Mesendoderm (in vitro differentiated cells): ENCODE measurements at regions not wholly inside any gene's neighbourhood (a gene's known extent, or its start where the extent isn't known, plus 50 kb on each side); places are given as distances from the start of the nearest gene placed in this dataset.
"Not testable (repeated sequence)": the region's sequence is repeated elsewhere in the genome, so short reads cannot be mapped to it uniquely, and the experiment has no call there.

ENCODE experiments used
- DNase-seq: peaks from one replicate; pipeline ENCODE4 v3.0.0; 2013
- H2AK5ac ChIP-seq: 2 replicates; pipeline ENCODE4 v1.6.1; 2013; ENCODE audit warnings: low read length, inconsistent platforms
- H2BK120ac ChIP-seq: 2 replicates; pipeline ENCODE4 v1.6.1; 2013; ENCODE audit warnings: low read depth, mild to moderate bottlenecking, low read length, moderate library complexity, mixed read lengths
- H2BK15ac ChIP-seq: replicated peaks from 2 replicates; pipeline ENCODE4 v1.6.1; 2013; ENCODE audit warnings: low read depth, mild to moderate bottlenecking, moderate library complexity
- H2BK5ac ChIP-seq: 2 replicates; pipeline ENCODE4 v1.6.1; 2013; ENCODE audit warnings: low read length, inconsistent platforms
- H3K18ac ChIP-seq: 2 replicates; pipeline ENCODE4 v1.6.1; 2013; ENCODE audit warnings: mild to moderate bottlenecking, low read length, mixed read lengths
- H3K23ac ChIP-seq: one replicate; pipeline ENCODE4 v1.6.1; 2013; ENCODE audit warnings: low read length
- H3K27ac ChIP-seq: 2 replicates; pipeline ENCODE4 v1.5.1; 2013; ENCODE audit warnings: low read depth, mild to moderate bottlenecking, inconsistent platforms, low read length, moderate library complexity
- H3K27me3 ChIP-seq: 2 replicates; pipeline ENCODE4 v1.6.1; 2013; ENCODE audit warnings: low read length, control low read depth, mild to moderate bottlenecking, inconsistent platforms; ENCODE audit not compliant: insufficient read depth, poor library complexity
- H3K36me3 ChIP-seq: 2 replicates; pipeline ENCODE4 v1.6.1; 2013; ENCODE audit warnings: low read length, inconsistent platforms; ENCODE audit not compliant: control insufficient read depth, insufficient read depth
- H3K4ac ChIP-seq: one replicate; pipeline ENCODE4 v1.6.1; 2013; ENCODE audit warnings: low read depth, mild to moderate bottlenecking, low read length, moderate library complexity
- H3K4me1 ChIP-seq: 2 replicates; pipeline ENCODE4 v1.6.1; 2013; ENCODE audit warnings: low read depth, low read length, inconsistent platforms; ENCODE audit not compliant: control insufficient read depth
- H3K4me2 ChIP-seq: 2 replicates; pipeline ENCODE4 v1.6.1; 2013; ENCODE audit warnings: low read length
- H3K4me3 ChIP-seq: 2 replicates; pipeline ENCODE4 v1.5.1; 2013; ENCODE audit warnings: mild to moderate bottlenecking, low read length
- H3K56ac ChIP-seq: one replicate; pipeline ENCODE4 v1.6.1; 2013; ENCODE audit warnings: low read length
- H3K79me1 ChIP-seq: 2 replicates; pipeline ENCODE4 v1.6.1; 2013; ENCODE audit warnings: low read length, inconsistent platforms
- H3K79me2 ChIP-seq: 2 replicates; pipeline ENCODE4 v1.6.1; 2013; ENCODE audit warnings: mild to moderate bottlenecking, low read length; ENCODE audit not compliant: control insufficient read depth, insufficient read depth
- H3K9ac ChIP-seq: 2 replicates; pipeline ENCODE4 v1.6.1; 2013; ENCODE audit warnings: low read length, inconsistent platforms
- H4K5ac ChIP-seq: one replicate; pipeline ENCODE4 v1.6.1; 2013; ENCODE audit warnings: low read length
- H4K8ac ChIP-seq: one replicate; pipeline ENCODE4 v1.6.1; 2013; ENCODE audit warnings: low read depth, mild to moderate bottlenecking, control low read depth, low read length, moderate library complexity
- WGBS: extraction: QIAGEN DNeasy Blood & Tissue Kit; methylation state at CpG from one replicate; pipeline ENCODE4 v1.1.7; 2013; ENCODE audit warnings: low lambda C conversion rate, missing lambda C conversion rate; ENCODE audit not compliant: insufficient coverage; ENCODE audit errors: extremely low coverage; 5-methylcytosine and 5-hydroxymethylcytosine counted together

GRCh38 chr2:209261366-209262053 is 162.3 kb upstream of the MAP2 start:
- not testable (repeated sequence) for H3K23ac ChIP-seq, H4K8ac ChIP-seq, H2BK120ac ChIP-seq, H3K79me2 ChIP-seq, H3K9ac ChIP-seq, H4K5ac ChIP-seq, H2AK5ac ChIP-seq, H3K4me1 ChIP-seq, H3K18ac ChIP-seq, H3K4ac ChIP-seq, H2BK5ac ChIP-seq, DNase-seq, H3K36me3 ChIP-seq, H3K27ac ChIP-seq, H3K4me3 ChIP-seq, H2BK15ac ChIP-seq, H3K56ac ChIP-seq, H3K27me3 ChIP-seq, H3K4me2 ChIP-seq, H3K79me1 ChIP-seq
- WGBS = no CpG with 5 or more reads among the region's 16 CpGs

DNA sequence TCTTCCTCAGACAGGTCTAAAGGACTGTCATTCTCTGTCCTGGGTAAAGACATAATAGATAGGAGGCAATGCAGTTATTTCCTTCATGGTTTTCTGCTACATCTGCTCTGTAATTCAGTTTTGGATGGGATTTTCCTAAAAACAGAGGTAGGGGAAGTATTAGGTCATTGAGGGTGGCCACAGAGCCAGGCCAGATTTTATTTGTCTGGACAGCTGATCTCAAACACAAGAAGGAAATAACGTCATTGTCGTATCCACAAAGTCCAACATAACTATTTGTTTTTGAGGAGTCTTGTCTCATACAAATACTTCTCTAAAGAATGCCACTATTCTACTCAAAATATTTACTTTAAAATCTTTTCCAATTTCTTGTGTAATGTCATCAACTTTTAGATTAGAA is 154.8 kb upstream of the MAP2 start:
- Histone ChIP-seq H3K27ac (no peak overlapping the region), H3K4ac (no peak overlapping the region), H2BK120ac (no peak overlapping the region), H3K18ac (no peak overlapping the region), H4K8ac (no peak overlapping the region), H2BK15ac (peak overlapping the region; percentile 36), H2AK5ac (no peak overlapping the region), H3K4me3 (no peak overlapping the region), H3K4me2 (no peak overlapping the region), H3K79me2 (no peaks in the 10 kb centered on the region), H3K4me1 (no peaks in the 10 kb centered on the region), H3K27me3 (no peaks in the 10 kb centered on the region), H3K36me3 (no peaks in the 10 kb centered on the region), H2BK5ac (no peak overlapping the region), H3K56ac (no peak overlapping the region), H3K23ac (no peak overlapping the region), H3K79me1 (no peaks in the 10 kb centered on the region), H4K5ac (no peak overlapping the region), H3K9ac (no peak overlapping the region)
- no CpG with 5 or more reads among the region's 2 CpGs for WGBS
- no peak for DNase-seq

DNA sequence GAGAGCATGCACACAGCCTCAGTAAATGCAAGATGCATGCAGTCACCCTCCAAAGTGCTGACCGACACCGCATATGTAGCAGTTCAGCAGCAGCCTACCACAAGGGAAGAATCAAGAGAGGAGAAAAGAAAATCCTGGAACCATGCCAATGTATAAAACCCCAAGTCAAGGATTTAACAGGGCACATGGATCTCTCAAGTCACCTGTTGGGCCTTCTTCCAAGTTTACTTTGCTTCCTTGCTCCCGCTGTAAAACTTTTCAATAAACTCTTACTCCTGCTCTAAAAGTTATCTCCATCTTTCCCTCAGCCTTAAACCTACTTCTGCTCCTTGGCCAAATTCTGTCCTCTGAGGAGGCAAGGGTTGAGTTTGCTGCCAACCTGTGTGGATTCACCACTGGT is 147.8 kb upstream of the MAP2 start:
- no peaks in the 10 kb centered on the region for H3K79me1 ChIP-seq
- no peak overlapping the region for H3K23ac ChIP-seq
- no peaks in the 10 kb centered on the region for H3K4me1 ChIP-seq
- H3K18ac ChIP-seq = no peak overlapping the region
- H2BK120ac ChIP-seq = no peak overlapping the region
- whole genome bisulfite sequencing = no CpG with 5 or more reads among the region's 3 CpGs
- H3K56ac ChIP-seq = no peak overlapping the region
- no peak overlapping the region for H3K4me3 ChIP-seq
- H3K4me2 ChIP-seq = no peak overlapping the region
- no peaks in the 10 kb centered on the region for H3K79me2 ChIP-seq
- H4K5ac ChIP-seq = no peak overlapping the region
- H2AK5ac ChIP-seq = no peak overlapping the region
- no peak overlapping the region for H3K4ac ChIP-seq
- no peak for DNase-seq
- H3K9ac ChIP-seq = no peak overlapping the region
- no peaks in the 10 kb centered on the region for H3K36me3 ChIP-seq
- H4K8ac ChIP-seq = no peak overlapping the region
- H3K27ac ChIP-seq = no peak overlapping the region
- no peak overlapping the region for H2BK15ac ChIP-seq
- no peak overlapping the region for H2BK5ac ChIP-seq
- no peaks in the 10 kb centered on the region for H3K27me3 ChIP-seq

GRCh38 chr2:209277444-209277843 is 146.4 kb upstream of the MAP2 start:
- H3K27ac ChIP-seq = no peak overlapping the region
- no peaks in the 10 kb centered on the region for H3K79me2 ChIP-seq
- no peak overlapping the region for H2BK5ac ChIP-seq
- no peak for DNase-seq
- WGBS = no CpG with 5 or more reads among the region's 3 CpGs
- no peak overlapping the region for H3K23ac ChIP-seq
- no peak overlapping the region for H4K8ac ChIP-seq
- no peak overlapping the region for H3K4ac ChIP-seq
- H2AK5ac ChIP-seq = no peak overlapping the region
- no peak overlapping the region for H4K5ac ChIP-seq
- H3K79me1 ChIP-seq = no peaks in the 10 kb centered on the region
- no peak overlapping the region for H3K4me3 ChIP-seq
- H3K4me1 ChIP-seq = no peaks in the 10 kb centered on the region
- no peaks in the 10 kb centered on the region for H3K27me3 ChIP-seq
- H2BK120ac ChIP-seq = no peak overlapping the region
- no peak overlapping the region for H3K56ac ChIP-seq
- H2BK15ac ChIP-seq = no peak overlapping the region
- H3K18ac ChIP-seq = no peak overlapping the region
- no peak overlapping the region for H3K4me2 ChIP-seq
- H3K36me3 ChIP-seq = no peaks in the 10 kb centered on the region
- no peak overlapping the region for H3K9ac ChIP-seq

GRCh38 chr2:209298601-209299000 is 125.2 kb upstream of the MAP2 start:
- H4K8ac ChIP-seq = no peak overlapping the region
- peak; percentile 31 for DNase-seq
- no CpG with 5 or more reads among the region's 2 CpGs for WGBS

DNA sequence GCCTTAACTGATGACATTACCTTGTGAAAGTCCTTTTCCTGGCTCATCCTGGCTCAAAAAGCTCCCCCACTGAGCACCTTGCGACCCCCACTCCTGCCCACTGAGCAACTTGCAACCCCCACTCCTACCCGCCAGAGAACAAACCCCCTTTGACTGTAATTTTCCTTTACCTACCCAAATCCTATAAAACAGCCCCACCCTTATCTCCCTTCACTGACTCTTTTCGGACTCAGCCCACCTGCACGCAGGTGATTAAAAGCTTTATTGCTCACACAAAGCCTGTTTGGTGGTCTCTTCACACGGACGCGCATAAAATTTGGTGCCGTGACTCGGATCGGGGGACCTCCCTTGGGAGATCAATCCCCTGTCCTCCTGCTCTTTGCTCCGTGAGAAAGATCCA is 124.4 kb upstream of the MAP2 start:
- H3K56ac ChIP-seq = peak overlapping the region; percentile 49
- H3K27me3 ChIP-seq, H3K27ac ChIP-seq, H4K5ac ChIP-seq, H3K18ac ChIP-seq, H2BK15ac ChIP-seq, H3K79me2 ChIP-seq, H3K36me3 ChIP-seq, H4K8ac ChIP-seq, DNase-seq, H2AK5ac ChIP-seq, H2BK5ac ChIP-seq, H3K23ac ChIP-seq, H3K4me1 ChIP-seq, H3K4me3 ChIP-seq, H2BK120ac ChIP-seq, H3K79me1 ChIP-seq, H3K4ac ChIP-seq, H3K9ac ChIP-seq, H3K4me2 ChIP-seq: not testable (repeated sequence)
- no CpG with 5 or more reads among the region's 11 CpGs for WGBS

More at GRCh38 chr2:209298601-209299000, 125.2 kb upstream of the MAP2 start:
- Histone ChIP-seq H3K79me1 (no peaks in the 10 kb centered on the region), H2BK5ac (peak overlapping the region; percentile 2), H3K18ac (peak overlapping the region; percentile 97), H3K4ac (no peak overlapping the region), H3K36me3 (no peaks in the 10 kb centered on the region), H3K4me2 (no peak overlapping the region), H4K5ac (no peak overlapping the region), H2AK5ac (no peak overlapping the region), H3K9ac (no peak overlapping the region), H3K4me3 (no peak overlapping the region), H3K27ac (peak overlapping the region; percentile 54), H2BK15ac (no peak overlapping the region), H3K79me2 (no peaks in the 10 kb centered on the region), H3K56ac (peak overlapping the region; percentile 29), H3K23ac (no peak overlapping the region), H3K4me1 (no peaks in the 10 kb centered on the region), H3K27me3 (no peaks in the 10 kb centered on the region), H2BK120ac (peak overlapping the region; percentile 24)
